K562 (cell line): ENCODE measurements at regions not wholly inside any gene's neighbourhood (a gene's known extent, or its start where the extent isn't known, plus 50 kb on each side); places are given as distances from the start of the nearest gene placed in this dataset.

Experiments used
- ATAC-seq: fragments of 200-7000 bp; cut with Tn5 transposase; 3 replicates; pipeline ENCODE4 v1.9.1; 2020; ENCODE audit warnings: moderate library complexity
- BruUV-seq: library from RNA; stranded (reverse); fragments of 400-500 nt; replicated peaks from 2 replicates; lab custom pipeline; 2021; lab: Mats Ljungman, UMichigan
- CTCF ChIA-PET: fragments of 300-600 bp; formaldehyde crosslinking; extraction: SDS; loops from one replicate; lab custom pipeline; 2021; ENCODE audit warnings: low intra/inter-chr PET ratio; lab: Yijun Ruan, JAX
- POLR2A ChIA-PET: fragments of 300-600, 350-650 bp; sonication (Branson Sonifier 250); formaldehyde crosslinking; extraction: SDS; loops from one replicate; lab custom pipeline; 2021; ENCODE audit warnings: antibody characterized with exemption, inconsistent platforms; lab: Yijun Ruan, JAX
- DNase-seq, 4 experiments: peaks; one replicate each; pipeline versions ENCODE4 v3.0.0 to v3.0.0-alpha.2; 2011 to 2018; ENCODE audit warnings: low spot score in 3 of 4, mixed read lengths in 3 of 4; ENCODE audit errors: extremely low read depth in 1 of 4
- FAIRE-seq: peaks from 2 replicates; lab custom pipeline; 2011; peaks lifted over from hg19 to GRCh38; lab: Jason Lieb, UNC
- H2AFZ ChIP-seq: 2 replicates; pipeline ENCODE4 v1.6.0; 2011; ENCODE audit warnings: low read depth, low read length, control low read depth, inconsistent platforms
- H3K27ac ChIP-seq: fragments of 200-600 bp; 3 replicates; pipeline ENCODE4 v1.8.0; 2011; ENCODE audit warnings: low read depth, mild to moderate bottlenecking, control low read depth, inconsistent platforms, low read length, moderate library complexity, mixed read lengths; ENCODE audit errors: extremely low read depth
- H3K27me3 ChIP-seq, 2 experiments: fragments of 300-600 bp in 1 of 2; 2 replicates in 1 of 2; 3 replicates in 1 of 2; pipeline versions ENCODE4 v1.6.0 to v1.8.0; 2011; ENCODE audit warnings: inconsistent platforms in 2 of 2, low read length in 2 of 2, mild to moderate bottlenecking in 1 of 2, mixed read lengths in 1 of 2, moderate library complexity in 1 of 2; ENCODE audit not compliant: control insufficient read depth in 2 of 2, insufficient read depth in 2 of 2
- H3K36me3 ChIP-seq: fragments of 300-600 bp; 3 replicates; pipeline ENCODE4 v1.8.0; 2011; ENCODE audit warnings: mild to moderate bottlenecking, low read length, inconsistent platforms; ENCODE audit not compliant: control insufficient read depth, insufficient read depth
- H3K4me1 ChIP-seq, 2 experiments: fragments of 200-600 bp in 1 of 2; replicated peaks in 1 of 2; 2 replicates in 1 of 2; 3 replicates in 1 of 2; pipeline versions ENCODE4 v1.5.1 to v1.8.0; 2011; ENCODE audit warnings: inconsistent platforms in 2 of 2, low read length in 2 of 2, mild to moderate bottlenecking in 1 of 2, mixed read lengths in 1 of 2, moderate library complexity in 1 of 2; ENCODE audit not compliant: control insufficient read depth in 2 of 2, insufficient read depth in 2 of 2
- H3K4me2 ChIP-seq: 2 replicates; pipeline ENCODE4 v1.6.1; 2011; ENCODE audit warnings: low read length, control low read depth, inconsistent platforms, mixed read lengths; ENCODE audit not compliant: insufficient read depth
- H3K4me3 ChIP-seq: fragments of 200-600 bp; sonication (generic), shearing (Covaris generic); 2 replicates; pipeline ENCODE4 v1.5.1; 2016; ENCODE audit warnings: control low read depth, inconsistent platforms
- H3K79me2 ChIP-seq: fragments of 200-600 bp; 3 replicates; pipeline ENCODE4 v1.8.0; 2011; ENCODE audit warnings: low read length, inconsistent platforms; ENCODE audit not compliant: control insufficient read depth, insufficient read depth
- H3K9ac ChIP-seq, 2 experiments: 2 replicates each; pipeline versions ENCODE4 v1.6.0 to v1.6.1; 2011; ENCODE audit warnings: low read depth in 2 of 2, low read length in 2 of 2, control low read depth in 1 of 2, inconsistent platforms in 1 of 2, mild to moderate bottlenecking in 1 of 2, mixed read lengths in 1 of 2; ENCODE audit not compliant: insufficient read depth in 1 of 2
- H3K9me1 ChIP-seq: one replicate; pipeline ENCODE4 v1.6.0; 2011; ENCODE audit warnings: inconsistent platforms, mild to moderate bottlenecking, low read length, moderate library complexity; ENCODE audit not compliant: control insufficient read depth, insufficient read depth
- H3K9me3 ChIP-seq: replicated peaks from 2 replicates; pipeline ENCODE4 v1.5.1; 2011; ENCODE audit warnings: low read depth, low read length, inconsistent platforms; ENCODE audit not compliant: control insufficient read depth, insufficient read depth
- H4K20me1 ChIP-seq: replicated peaks from 2 replicates; pipeline ENCODE4 v1.6.1; 2011; ENCODE audit warnings: low read length, inconsistent platforms, mixed read lengths; ENCODE audit not compliant: control insufficient read depth, insufficient read depth
- ARID3B ChIP-seq: fragments of 250-450 bp; sonication (Bioruptor Pico); IDR thresholded peaks from 2 replicates; pipeline ENCODE4 v1.4.0; 2020; ENCODE audit warnings: borderline replicate concordance
- ATF2 ChIP-seq: sonication (generic); formaldehyde crosslinking; IDR thresholded peaks from 2 replicates; pipeline ENCODE4 v1.8.1; 2022; ENCODE audit warnings: missing genetic modification reagents
- BCOR ChIP-seq: fragments of 450-650 bp; IDR thresholded peaks from 2 replicates; pipeline ENCODE4 v1.6.1; 2016
- ELF4 ChIP-seq: fragments of 450-650 bp; formaldehyde crosslinking; IDR thresholded peaks from 2 replicates; pipeline ENCODE4 v1.4.0; 2022; ENCODE audit warnings: missing genetic modification characterization
- EWSR1 ChIP-seq: fragments of 450-650 bp; IDR thresholded peaks from 2 replicates; pipeline ENCODE4 v1.6.1; 2018; ENCODE audit warnings: borderline replicate concordance, mild to moderate bottlenecking, low read depth, moderate library complexity; ENCODE audit not compliant: partially characterized antibody
- GABPB2 ChIP-seq: fragments of 250-450 bp; sonication (Bioruptor Pico); conservative IDR thresholded peaks from 2 replicates; pipeline ENCODE4 v1.5.1; 2021; ENCODE audit warnings: mild to moderate bottlenecking
- KDM5B ChIP-seq: fragments of 200-600 bp; sonication (generic); IDR thresholded peaks from 2 replicates; pipeline ENCODE4 v1.6.1; 2012; ENCODE audit warnings: low read depth, mild to moderate bottlenecking, moderate library complexity, low read length, control low read depth, inconsistent platforms; ENCODE audit not compliant: insufficient replicate concordance
- MTF1 ChIP-seq: fragments of 250-450 bp; sonication (Bioruptor Pico); IDR thresholded peaks from 2 replicates; pipeline ENCODE4 v1.9.0; 2021; ENCODE audit warnings: moderate library complexity, mild to moderate bottlenecking, inconsistent platforms, borderline replicate concordance
- UBTF ChIP-seq, 2 experiments: IDR thresholded peaks; 2 replicates each; pipeline ENCODE4 v1.6.1; 2012; ENCODE audit warnings: improper control_type of control experiment in 2 of 2, low read depth in 2 of 2, low read length in 2 of 2, borderline replicate concordance in 1 of 2
- ZNF174 ChIP-seq: fragments of 250-450 bp; sonication (Bioruptor Pico); IDR thresholded peaks from 2 replicates; pipeline ENCODE4 v1.4.0; 2020; ENCODE audit warnings: mild to moderate bottlenecking
- ZNF717 ChIP-seq: fragments of 250-450 bp; sonication (Bioruptor Pico); IDR thresholded peaks from 2 replicates; pipeline ENCODE4 v1.5.0; 2021
- whole genome bisulfite sequencing: fragments of 100-300 bp; shearing (Covaris generic); methylation state at CpG from one replicate; pipeline ENCODE4 v1.1.6; 2016; ENCODE audit warnings: low coverage, mixed read lengths; ENCODE audit not compliant: insufficient coverage; ENCODE audit errors: missing lambda C conversion rate; 5-methylcytosine and 5-hydroxymethylcytosine counted together
- in situ Hi-C: fragments of 300-500 bp; cut with MboI; formaldehyde crosslinking; loops from 4 replicates; pipeline ENCODE4 v1.15.0; 2018; ENCODE audit warnings: inconsistent platforms, mixed read lengths
- intact Hi-C: fragments of 100-400 bp; cut with micrococcal nuclease; formaldehyde crosslinking; loops from 2 replicates; pipeline ENCODE4 v1.14.2; 2022

GRCh38 chr10:2251631-2252030 is 514.3 kb upstream of the ADARB2 start (continued):
- no peak for TF ChIP-seq EWSR1
- no peak for TF ChIP-seq KDM5B
- TF ChIP-seq ELF4 (CRISPR knock-in tag) = no peak

GRCh38 chr10:2246747-2247146 is 509.4 kb upstream of the ADARB2 start:
- CTCF ChIA-PET = no interaction called here
- intact Hi-C loops = no loop called here
- H3K4me1 ChIP-seq = no peaks in the 10 kb centered on the region
- DNase-seq (no peak), ATAC-seq (no peak), FAIRE-seq (no peak)
- in situ Hi-C loops = no loop called here
- no peaks in the 10 kb centered on the region for H3K9me3 ChIP-seq
- H3K4me3 ChIP-seq = no peak overlapping the region
- no peak overlapping the region for H3K4me2 ChIP-seq
- no TSS peak for BruUV-seq
- H2AFZ ChIP-seq = no peak overlapping the region
- POLR2A ChIA-PET = no interaction called here
- no peaks in the 10 kb centered on the region for H3K36me3 ChIP-seq
- no peak overlapping the region for H3K9ac ChIP-seq
- H3K9me1 ChIP-seq = no peaks in the 10 kb centered on the region
- no peaks in the 10 kb centered on the region for H3K27me3 ChIP-seq
- H3K27ac ChIP-seq = no peak overlapping the region
- H3K79me2 ChIP-seq = no peaks in the 10 kb centered on the region
- H4K20me1 ChIP-seq = no peaks in the 10 kb centered on the region
- WGBS = 2% methylated on average over 5 of the region's 5 CpGs
- no peak for TF ChIP-seq ATF2 (CRISPR knock-in tag)
- no peak for TF ChIP-seq ZNF174
- no peak for TF ChIP-seq ARID3B
- no peak for TF ChIP-seq MTF1 (CRISPR knock-in tag)
- TF ChIP-seq ZNF717 = no peak
- TF ChIP-seq UBTF (IDR thresholded peaks at IDR 0.05; ENCODE audit: borderline replicate concordance in 1 of 2, low read depth in 2 of 2, low read length in 2 of 2) = no peak
- TF ChIP-seq GABPB2 = no peak
- no peak for TF ChIP-seq BCOR
